Thyroid gland (tissue), 4 donors: ENCODE measurements at regions not wholly inside any gene's neighbourhood (a gene's known extent, or its start where the extent isn't known, plus 50 kb on each side); places are given as distances from the start of the nearest gene placed in this dataset.

Source experiments
- DNase-seq, 2 donors: peaks; one replicate each; pipeline ENCODE4 v3.0.0-alpha.2; 2019
- H3K27ac ChIP-seq, 3 donors: fragments of 200-600 bp; sonication (generic); 1 replicate in 2 of 3; 2 replicates in 1 of 3; pipeline ENCODE4 v1.5.1; 2016 to 2019; ENCODE audit warnings: mild to moderate bottlenecking in 1 of 3, moderate library complexity in 1 of 3
- H3K27me3 ChIP-seq: fragments of 200-600 bp; sonication (generic); one replicate; pipeline ENCODE4 v1.5.1; 2019
- H3K36me3 ChIP-seq, 2 donors: fragments of 200-600 bp; sonication (generic); one replicate each; pipeline ENCODE4 v1.5.1; 2016 to 2019
- H3K4me1 ChIP-seq, 2 donors: fragments of 200-600 bp; sonication (generic); one replicate each; pipeline ENCODE4 v1.5.1; 2017 to 2019
- H3K4me3 ChIP-seq, 3 donors: fragments of 200-600 bp; sonication (generic); replicated peaks in 1 of 3; 1 replicate in 2 of 3; 2 replicates in 1 of 3; pipeline ENCODE4 v1.5.1; 2016; ENCODE audit warnings: mild to moderate bottlenecking in 1 of 3
- H3K9me3 ChIP-seq: fragments of 200-600 bp; sonication (generic); one replicate; pipeline ENCODE4 v1.5.1; 2017
- CTCF ChIP-seq, 6 experiments: fragments of 200-600 bp in 3 of 6; fragments of 450-650 bp in 3 of 6; sonication (generic) in 3 of 6; IDR thresholded peaks; one replicate each; pipeline ENCODE4 v1.5.1; 2016 to 2019; ENCODE audit warnings: antibody characterized with exemption in 6 of 6, mild to moderate bottlenecking in 2 of 6, inconsistent platforms in 1 of 6, moderate library complexity in 1 of 6
- POLR2A ChIP-seq, 2 donors: fragments of 450-650 bp; IDR thresholded peaks; one replicate each; pipeline ENCODE4 v1.6.1; 2017; ENCODE audit warnings: antibody characterized with exemption in 2 of 2, mild to moderate bottlenecking in 2 of 2, moderate library complexity in 1 of 2
- WGBS, 2 donors: methylation state at CpG; one replicate each; pipeline ENCODE4 v1.1.5; 2017; 5-methylcytosine and 5-hydroxymethylcytosine counted together
- intact Hi-C: fragments of 100-400 bp; cut with DNase I; formaldehyde crosslinking; loops from one replicate; pipeline ENCODE4 v1.15.1; 2023

- Histone ChIP-seq H3K9me3 (no peaks in the 10 kb centered on the region), H3K27ac (no peak overlapping the region), H3K4me3 (no peak overlapping the region), H3K36me3 (no peaks in the 10 kb centered on the region), H3K27me3 (no peaks in the 10 kb centered on the region), H3K4me1 (no peaks in the 10 kb centered on the region)
- DNase-seq = no peak
- intact Hi-C loops = no loop called here
- TF ChIP-seq CTCF (IDR thresholded peaks at IDR 0.05) = no peak
- TF ChIP-seq POLR2A (IDR thresholded peaks at IDR 0.05) = no peak
- WGBS, 2 donors = 86% methylated on average over 4 of the region's 4 CpGs
These were observed 740.1 kb upstream of the LINC00305 start for GRCh38 chr18:64888956-64889355.

GRCh38 chr18:64886995-64887394 is 738.1 kb upstream of the LINC00305 start:
- DNase-seq = no peak
- 82 to 85% methylated on average over 1 of the region's 1 CpG for WGBS, 2 donors
- Histone ChIP-seq H3K4me1 (no peaks in the 10 kb centered on the region), H3K4me3 (no peak overlapping the region), H3K36me3 (no peaks in the 10 kb centered on the region), H3K27ac (no peak overlapping the region), H3K9me3 (no peaks in the 10 kb centered on the region), H3K27me3 (no peaks in the 10 kb centered on the region)
- TF ChIP-seq CTCF (IDR thresholded peaks at IDR 0.05) = no peak
- intact Hi-C loops = no loop called here

GRCh38 chr18:64882896-64883295 is 734.0 kb upstream of the LINC00305 start:
- no peaks in the 10 kb centered on the region for H3K9me3 ChIP-seq
- WGBS, 2 donors = 43 to 48% methylated on average over 3 of the region's 3 CpGs
- H3K36me3 ChIP-seq = no peaks in the 10 kb centered on the region
- H3K27ac ChIP-seq = no peak overlapping the region
- DNase-seq = no peak
- intact Hi-C loops = no loop called here
- no peak overlapping the region for H3K4me3 ChIP-seq
- TF ChIP-seq CTCF (IDR thresholded peaks at IDR 0.05) (no peak), POLR2A (IDR thresholded peaks at IDR 0.05) (no peak)
- H3K27me3 ChIP-seq = no peaks in the 10 kb centered on the region
- no peaks in the 10 kb centered on the region for H3K4me1 ChIP-seq

- Histone ChIP-seq H3K36me3 (no peaks in the 10 kb centered on the region), H3K27ac (no peak overlapping the region), H3K4me1 (no peaks in the 10 kb centered on the region), H3K4me3 (no peak overlapping the region), H3K27me3 (no peaks in the 10 kb centered on the region), H3K9me3 (no peaks in the 10 kb centered on the region)
- no peak for DNase-seq
- TF ChIP-seq CTCF (IDR thresholded peaks at IDR 0.05) = no peak
- TF ChIP-seq POLR2A (IDR thresholded peaks at IDR 0.05) = no peak
- intact Hi-C loops = no loop called here
- 81 to 83% methylated on average over 4 of the region's 4 CpGs for WGBS, 2 donors
These were observed 727.9 kb upstream of the LINC00305 start for GRCh38 chr18:64876833-64877232.

GRCh38 chr18:64872710-64873458 is 724.0 kb upstream of the LINC00305 start:
- TF ChIP-seq CTCF (IDR thresholded peaks at IDR 0.05) (no peak), POLR2A (IDR thresholded peaks at IDR 0.05) (no peak)
- DNase-seq = no peak
- H3K36me3 ChIP-seq = no peaks in the 10 kb centered on the region
- no peaks in the 10 kb centered on the region for H3K4me1 ChIP-seq
- H3K27ac ChIP-seq = no peak overlapping the region
- H3K27me3 ChIP-seq = no peaks in the 10 kb centered on the region
- no peak overlapping the region for H3K4me3 ChIP-seq
- intact Hi-C loops = no loop called here
- 88 to 98% methylated on average over 3 of the region's 3 CpGs for WGBS, 2 donors
- no peaks in the 10 kb centered on the region for H3K9me3 ChIP-seq
